ENCODE measurements at regions not wholly inside any gene's neighbourhood (a gene's known extent, or its start where the extent isn't known, plus 50 kb on each side); places are given as distances from the start of the nearest gene placed in this dataset.

DNA sequence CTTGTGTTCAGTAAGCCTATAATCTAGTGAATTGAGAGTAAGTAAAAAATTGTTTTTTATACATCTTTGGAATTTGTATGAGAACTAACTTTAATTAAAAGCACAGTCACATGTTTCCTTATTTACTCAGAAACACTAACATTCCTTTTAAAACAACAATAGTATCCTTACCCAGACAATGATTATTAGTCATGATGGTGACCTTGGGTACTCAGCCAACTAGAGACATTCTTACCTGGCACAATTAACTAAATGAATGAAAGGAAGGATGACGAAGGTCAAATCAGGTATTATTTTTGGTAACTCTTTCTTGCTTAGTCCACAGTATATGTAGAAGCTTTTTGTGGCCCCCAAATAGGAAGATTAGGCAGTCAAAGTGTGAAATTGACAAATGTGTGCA, 901.0 kb downstream of the FAT4 start:
- FAIRE-seq, result no peak
- no peak for DNase-seq (ENCODE audit: low spot score)

DNA sequence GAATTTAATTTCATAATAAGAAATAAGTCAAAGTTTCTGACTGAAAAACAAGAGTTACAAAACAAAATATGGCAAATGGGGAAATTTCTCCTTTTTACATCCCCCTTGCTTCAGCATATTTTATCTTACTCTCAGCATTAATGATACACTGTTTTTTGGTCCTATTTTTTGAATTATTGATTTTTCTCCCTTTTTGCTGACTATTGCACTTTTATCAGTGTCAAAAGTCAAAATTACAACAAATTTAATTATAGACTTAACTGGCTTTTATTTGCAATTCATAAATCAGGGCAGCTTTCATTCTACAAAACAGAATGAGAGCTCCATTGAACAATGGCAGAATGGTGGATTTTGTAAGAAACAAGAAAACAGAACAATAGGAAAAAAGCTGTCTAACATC, 901.9 kb downstream of the FAT4 start:
- no peak for FAIRE-seq
- no peak for DNase-seq (ENCODE audit: low spot score)

DNA sequence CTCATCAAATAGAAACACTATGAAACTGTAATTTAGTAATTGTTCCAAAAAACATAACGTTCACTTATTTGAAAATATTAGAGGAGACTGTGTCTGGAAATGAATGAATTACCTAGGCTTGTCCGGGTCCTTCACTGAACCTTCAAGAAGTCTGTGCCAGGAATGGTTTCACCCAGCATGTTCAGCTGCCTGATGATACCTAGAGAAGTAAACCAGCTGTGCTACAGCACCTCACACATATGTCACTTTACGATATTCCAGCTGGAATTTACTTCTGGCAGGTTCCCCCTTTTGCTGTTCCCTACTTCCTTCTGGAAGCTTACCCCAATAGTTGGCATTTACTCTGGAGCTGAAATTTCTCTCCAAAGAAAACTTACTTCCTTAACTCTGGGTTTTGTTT, 906.5 kb downstream of the FAT4 start:
- no peak for DNase-seq (ENCODE audit: low spot score)
- FAIRE-seq, result no peak

DNA sequence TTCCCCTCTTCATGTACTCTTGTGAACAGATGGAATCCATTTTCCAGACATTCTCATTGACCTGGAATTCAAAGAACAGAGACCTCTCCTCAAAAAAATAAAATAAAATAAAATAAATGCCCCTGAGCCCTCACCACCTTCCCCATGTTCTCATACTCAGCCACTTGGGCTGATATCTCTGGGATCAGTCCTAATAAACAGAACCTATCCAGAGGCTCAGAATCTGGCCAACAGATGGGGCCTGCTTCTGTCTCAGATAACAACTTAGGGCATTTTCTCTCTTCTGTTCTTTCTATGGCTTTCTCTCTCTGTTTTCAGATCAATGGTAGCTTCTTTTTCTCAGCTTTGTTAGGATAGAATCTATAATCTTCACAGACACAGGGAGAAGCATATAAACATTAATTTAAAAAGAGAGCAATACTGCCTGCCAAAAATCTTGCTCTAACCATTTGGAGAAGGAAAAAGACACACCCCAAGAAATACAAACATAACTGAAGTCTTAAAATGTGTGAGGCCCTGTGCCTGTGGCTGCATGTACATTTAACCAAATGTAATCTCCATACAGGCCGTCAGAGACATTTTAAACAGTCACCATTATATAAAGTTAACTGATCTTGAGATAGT, 907.1 kb downstream of the FAT4 start:
- DNase-seq (ENCODE audit: low spot score) (no peak), FAIRE-seq (no peak)

DNA sequence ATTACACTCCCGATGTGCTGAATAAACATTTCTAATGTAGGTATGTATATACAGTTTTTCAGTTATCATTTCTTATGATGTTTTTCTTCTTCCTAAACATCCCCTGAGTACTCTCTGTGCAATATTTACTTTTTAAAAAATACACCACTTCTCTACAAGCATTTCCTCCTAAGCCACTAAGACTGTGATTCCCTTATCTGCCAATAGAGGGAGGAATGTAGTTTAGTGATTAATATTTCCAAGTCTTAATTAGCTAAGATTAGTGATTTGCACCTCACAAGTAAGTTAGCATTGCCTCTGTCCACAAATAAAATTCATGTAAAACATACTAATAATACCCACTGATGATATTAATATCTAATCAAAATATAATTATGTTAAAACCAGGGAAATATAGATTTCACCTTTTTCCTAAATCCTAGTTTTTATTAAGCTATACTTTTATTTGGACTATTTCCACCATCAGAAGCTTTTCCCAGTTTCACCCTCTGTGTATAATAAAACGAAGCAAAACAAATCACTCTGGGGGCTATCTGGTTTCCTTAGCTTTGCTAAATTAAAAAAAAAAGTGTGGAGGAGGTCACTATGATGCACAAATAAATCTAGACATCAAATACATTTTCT, 909.1 kb downstream of the FAT4 start:
- DNase-seq (ENCODE audit: low spot score) (no peak), FAIRE-seq (no peak)

DNA sequence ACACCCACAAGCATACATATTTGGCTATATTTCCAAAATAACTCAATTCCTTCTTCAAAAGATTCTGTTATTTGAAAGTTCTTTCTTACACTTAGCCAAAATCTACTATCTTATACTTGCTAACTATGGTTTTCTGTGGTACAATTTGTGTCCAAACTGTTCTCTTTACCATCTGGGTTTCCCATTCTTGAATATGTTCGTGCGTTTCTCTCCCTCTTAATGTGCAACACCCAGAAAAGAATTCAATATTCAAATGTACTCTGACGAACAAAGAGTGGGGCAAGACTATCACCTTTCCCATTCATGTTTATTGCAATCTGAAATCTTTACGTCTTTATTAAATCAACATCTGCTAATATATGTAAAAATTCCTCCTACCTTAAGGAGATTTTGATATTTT, 912.7 kb downstream of the FAT4 start:
- DNase-seq (ENCODE audit: low spot score) (no peak), FAIRE-seq (no peak)

DNA sequence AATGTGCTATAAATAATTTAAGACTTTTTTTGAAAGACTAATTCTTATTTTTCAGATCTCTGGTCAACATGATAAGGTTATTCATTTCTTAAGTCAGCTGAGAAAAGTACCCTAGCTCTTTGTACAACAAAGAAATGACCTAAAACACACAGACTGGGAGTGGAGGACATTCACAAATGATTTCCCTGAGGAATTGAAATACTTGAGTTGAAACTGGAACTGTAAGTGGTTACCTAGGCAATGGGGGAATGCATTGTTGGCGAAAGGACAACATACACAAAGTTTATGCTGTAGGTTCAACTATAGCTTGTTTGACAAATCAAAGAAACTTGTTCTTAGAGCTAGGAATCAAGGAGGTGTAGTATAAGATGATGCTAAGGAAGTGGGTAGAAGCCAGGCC, 915.5 kb downstream of the FAT4 start:
- FAIRE-seq, result no peak
- DNase-seq (ENCODE audit: low spot score), result no peak

DNA sequence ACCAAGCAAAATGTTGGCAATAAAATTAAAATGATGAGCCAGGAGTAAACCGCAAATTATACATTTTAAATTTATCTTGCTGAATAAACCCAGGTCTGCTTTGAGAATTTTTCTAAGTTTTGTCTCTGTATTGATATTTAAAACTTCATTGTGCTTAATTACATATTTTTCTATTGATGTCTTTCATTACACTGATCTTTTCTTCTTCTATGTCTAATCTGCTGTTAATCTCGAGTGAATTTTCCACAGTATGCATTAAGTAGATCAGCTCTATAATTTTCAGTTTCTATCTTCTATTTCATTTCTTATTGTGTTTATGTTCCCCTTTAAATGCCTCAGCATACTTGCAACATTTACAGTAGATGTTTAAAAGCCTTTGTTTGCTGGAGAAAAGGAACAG, 918.7 kb downstream of the FAT4 start:
- FAIRE-seq (no peak), DNase-seq (ENCODE audit: low spot score) (no peak)

DNA sequence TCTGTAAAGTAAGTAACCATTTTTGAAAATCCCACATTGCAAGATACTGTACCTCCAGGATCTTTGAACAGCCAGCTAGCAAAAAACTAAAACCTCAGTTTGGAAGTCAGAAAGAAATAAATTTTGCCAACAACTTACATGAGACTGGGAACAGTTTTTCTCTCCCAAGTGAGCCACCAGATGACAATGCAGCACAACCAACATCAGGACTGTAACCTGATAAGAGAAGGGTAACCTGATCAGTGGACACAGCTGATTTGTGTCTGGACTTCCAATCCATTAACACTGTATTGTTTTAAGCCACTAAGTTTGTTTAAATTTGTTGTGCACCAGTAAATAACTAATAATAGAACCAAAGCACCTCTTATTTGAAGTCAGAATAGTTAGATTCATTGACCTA, 923.3 kb downstream of the FAT4 start:
- no peak for FAIRE-seq
- DNase-seq (ENCODE audit: low spot score), result no peak

DNA sequence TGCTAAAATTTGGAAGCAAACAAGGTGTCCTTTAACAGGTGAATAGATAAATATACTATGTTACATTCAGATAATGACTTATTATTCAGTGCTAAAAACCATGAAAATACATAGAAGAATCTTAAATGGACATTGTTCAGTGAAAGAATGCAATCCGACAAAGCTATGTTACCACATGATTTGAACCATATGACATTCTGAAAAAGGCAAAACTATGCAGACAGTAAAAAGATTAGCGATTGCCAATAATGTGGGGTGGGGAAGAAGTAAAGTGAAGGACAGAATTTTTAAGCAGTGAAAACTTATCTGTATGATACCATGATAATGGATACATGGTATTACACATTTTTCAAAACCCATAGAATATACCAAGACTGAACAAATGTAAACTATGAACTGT, 926.9 kb downstream of the FAT4 start:
- DNase-seq (ENCODE audit: low spot score), result no peak
- no peak for FAIRE-seq

DNA sequence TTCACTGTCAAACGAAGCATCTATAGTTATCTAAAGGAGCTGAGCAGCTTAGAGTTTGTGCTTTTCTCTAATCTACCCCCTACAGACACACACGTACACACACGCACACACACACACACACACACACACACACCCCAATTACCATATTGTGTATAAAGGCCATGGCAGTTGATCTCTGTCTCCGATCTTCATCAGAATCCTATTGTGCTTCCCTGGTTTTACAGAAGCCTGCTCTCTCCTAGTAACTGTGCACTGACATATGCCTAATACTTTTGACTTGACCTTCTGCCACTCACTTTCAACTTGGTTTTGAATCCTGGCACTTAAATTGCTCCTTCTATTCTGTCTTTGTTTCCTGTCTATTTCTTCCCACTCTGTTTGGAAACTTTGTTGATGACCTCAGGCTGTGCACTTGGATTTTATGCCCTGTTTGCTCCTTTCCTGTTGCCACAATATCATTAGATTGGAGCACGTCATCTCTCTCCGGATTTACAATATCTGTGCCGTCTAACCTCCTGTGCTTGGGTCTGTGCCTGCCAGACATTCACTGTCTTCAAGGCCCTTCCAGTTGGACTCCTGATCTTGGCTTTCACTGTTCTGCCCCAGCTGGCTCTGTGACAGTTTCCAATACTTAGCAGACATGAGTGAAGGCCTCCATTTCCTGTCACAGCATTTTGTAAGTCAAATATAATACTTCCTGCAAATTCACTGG, 928.1 kb downstream of the FAT4 start:
- no peak for DNase-seq (ENCODE audit: low spot score)
- no peak for FAIRE-seq

DNA sequence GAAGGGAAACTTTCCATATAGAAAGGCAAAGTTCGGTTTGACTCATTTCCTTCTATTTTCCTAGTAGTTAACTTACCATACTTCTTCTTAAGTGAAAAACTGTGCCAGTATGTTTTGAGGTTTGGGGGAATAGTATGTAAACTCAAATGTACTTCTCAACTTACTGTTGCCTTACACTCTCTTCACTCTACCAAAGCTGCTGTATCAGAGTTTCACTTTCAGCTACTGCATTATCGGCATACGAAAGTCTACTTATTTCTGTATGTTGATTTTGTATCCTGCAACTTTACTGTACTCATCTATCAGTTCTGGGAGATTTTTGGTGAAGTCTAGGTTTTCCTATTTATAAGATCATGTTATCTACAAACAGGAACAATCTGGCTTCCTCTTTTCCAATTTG, 932.7 kb downstream of the FAT4 start:
- FAIRE-seq (no peak), DNase-seq (ENCODE audit: low spot score) (no peak)

DNA sequence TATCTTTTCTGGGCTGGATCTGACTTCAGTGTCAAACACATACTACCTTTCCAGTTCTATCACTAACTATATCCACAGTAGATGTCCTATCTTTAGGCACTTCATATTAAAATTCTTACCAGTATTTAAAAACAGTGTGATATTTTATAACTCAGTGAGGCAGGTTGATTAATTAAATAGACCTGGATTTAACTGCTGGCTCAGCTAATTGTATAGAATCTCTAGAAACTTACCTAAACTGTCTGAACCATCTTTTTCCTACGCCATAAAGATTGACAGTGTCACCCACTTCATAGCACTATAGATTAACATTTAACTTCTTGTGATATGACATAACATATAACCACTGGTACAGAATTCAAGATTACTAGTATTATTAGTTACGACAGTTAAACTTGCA, 935.3 kb downstream of the FAT4 start:
- FAIRE-seq (no peak), DNase-seq (ENCODE audit: low spot score) (no peak)

DNA sequence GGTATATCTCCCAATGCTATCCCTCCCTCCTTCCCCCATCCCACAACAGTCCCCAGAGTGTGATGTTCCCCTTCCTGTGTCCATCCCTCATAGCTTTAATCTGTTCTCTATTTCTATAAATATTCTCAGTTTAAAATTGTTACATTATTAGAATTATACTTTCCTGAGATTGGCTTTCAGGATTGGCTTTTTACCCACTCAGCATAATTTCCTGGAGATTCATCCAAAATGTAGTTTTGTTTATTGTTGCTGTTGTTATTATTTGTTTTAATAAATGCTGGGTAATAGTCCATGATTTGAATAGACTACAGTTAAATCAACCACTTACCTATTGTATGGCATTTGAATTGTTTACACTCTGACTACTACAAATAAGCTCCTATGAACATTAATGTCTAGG, 936.4 kb downstream of the FAT4 start:
- FAIRE-seq (no peak), DNase-seq (ENCODE audit: low spot score) (no peak)

DNA sequence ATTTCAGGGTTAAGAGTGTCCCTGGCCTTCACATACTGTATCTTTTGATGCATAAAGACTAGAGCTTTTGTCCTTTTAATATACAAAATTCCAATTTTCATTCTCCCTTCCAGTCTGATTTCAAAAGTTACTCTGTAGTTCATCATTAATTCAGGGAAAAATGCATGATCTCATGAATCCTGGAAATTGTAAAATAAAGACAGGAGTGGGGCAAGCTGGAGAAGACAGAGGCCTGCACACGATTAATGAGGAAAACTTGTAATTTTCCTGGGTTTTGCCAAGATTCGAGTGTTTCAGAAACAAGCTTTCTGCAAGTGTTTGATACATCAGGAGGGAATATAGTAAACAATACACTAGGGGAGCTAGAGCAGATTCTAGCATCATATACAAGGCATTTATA, 947.9 kb downstream of the FAT4 start:
- no peak for FAIRE-seq
- no peak for DNase-seq (ENCODE audit: low spot score)

DNA sequence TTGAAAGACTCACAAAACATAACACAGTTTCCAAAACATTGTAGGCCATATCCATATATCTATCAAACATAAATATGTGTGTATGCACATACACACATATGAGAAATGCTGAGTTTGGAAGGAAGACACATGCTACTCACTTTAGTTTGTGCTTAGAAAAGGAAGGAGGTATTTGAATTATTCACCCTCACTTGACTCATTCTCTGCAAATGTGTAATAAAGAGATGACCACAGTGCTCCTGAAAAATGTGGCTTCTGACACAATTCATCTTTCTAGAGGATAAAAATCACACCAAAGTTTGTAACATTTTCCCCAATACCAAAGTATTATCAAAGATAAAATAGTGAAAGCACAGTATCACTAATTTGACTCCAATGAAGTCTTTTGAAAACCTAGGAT, 950.1 kb downstream of the FAT4 start:
- DNase-seq (ENCODE audit: low spot score) (peak; percentile 25), FAIRE-seq (peak; percentile 75)

DNA sequence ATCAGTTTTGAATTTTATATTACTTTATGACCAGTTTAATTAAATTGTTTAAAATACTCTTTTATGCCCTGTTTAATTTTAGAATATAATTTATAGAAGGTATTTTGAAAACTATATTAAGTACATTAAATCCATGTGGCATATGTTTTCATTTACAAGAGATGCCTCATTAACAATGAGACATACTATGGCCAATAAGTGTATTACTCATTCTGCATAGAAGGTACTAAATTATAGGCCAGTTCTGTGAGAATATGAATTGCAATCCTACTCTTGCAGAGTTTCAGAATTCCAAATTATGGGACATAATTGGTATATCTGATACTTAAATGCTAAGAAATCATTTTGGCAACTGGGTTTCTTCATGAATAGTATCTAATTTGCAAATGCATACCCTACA, 951.1 kb downstream of the FAT4 start:
- FAIRE-seq, result no peak
- DNase-seq (ENCODE audit: low spot score), result no peak

DNA sequence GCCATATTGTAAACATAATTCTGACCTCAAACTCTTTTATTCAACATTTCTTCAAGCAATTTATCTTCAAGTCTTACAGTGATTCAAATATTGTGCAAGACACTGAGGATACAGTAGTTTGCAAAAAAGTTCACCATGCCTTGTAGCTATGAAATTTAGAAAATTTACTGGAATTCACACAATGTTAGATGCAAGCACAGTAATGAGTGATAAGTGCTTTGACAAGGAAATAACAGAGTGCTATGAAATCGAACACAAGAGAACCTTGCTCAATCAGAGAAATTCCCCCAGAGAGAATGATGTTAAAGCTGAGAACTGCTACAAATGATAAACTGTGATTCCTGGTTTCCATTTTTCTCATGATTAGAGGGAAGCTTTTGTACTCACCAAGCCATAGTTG, 952.9 kb downstream of the FAT4 start:
- no peak for DNase-seq (ENCODE audit: low spot score)
- FAIRE-seq, result no peak

DNA sequence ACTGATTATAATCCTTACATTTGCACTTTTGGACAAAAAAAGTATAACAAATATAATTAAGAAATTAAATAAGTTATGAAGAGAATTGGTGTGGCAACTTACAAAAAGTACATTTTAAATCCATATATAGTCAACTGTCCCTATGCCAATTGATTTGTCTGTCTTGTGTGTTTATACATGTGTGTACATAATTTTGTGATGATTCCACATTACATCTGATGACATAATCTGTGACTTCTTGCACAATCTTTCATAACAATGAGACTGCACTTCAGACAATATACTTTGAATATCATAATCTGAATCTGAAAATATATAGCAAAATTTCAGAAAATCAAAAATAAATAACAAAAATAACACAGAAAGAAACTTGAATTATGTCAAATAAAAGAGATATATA, 953.4 kb downstream of the FAT4 start:
- FAIRE-seq (no peak), DNase-seq (ENCODE audit: low spot score) (no peak)

DNA sequence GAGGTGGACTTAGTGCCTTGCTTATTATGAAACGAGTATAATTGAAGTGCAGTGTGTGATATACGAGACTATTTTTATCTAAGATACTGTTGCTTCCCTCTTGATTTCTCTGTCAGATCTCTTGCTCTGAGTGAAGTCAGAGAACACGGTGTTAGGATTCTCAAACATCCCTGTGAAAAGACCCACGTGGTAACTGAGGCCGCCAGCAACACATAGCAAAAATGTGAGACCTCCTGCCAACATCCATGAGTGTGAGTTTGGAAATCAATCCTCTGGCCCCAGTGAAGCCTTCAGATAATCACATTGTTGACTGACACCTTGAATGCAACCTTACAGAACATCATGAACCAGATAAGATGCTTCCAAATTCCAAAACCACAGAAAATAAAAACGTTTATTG, 954.4 kb downstream of the FAT4 start:
- DNase-seq (ENCODE audit: low spot score) (no peak), FAIRE-seq (no peak)

DNA sequence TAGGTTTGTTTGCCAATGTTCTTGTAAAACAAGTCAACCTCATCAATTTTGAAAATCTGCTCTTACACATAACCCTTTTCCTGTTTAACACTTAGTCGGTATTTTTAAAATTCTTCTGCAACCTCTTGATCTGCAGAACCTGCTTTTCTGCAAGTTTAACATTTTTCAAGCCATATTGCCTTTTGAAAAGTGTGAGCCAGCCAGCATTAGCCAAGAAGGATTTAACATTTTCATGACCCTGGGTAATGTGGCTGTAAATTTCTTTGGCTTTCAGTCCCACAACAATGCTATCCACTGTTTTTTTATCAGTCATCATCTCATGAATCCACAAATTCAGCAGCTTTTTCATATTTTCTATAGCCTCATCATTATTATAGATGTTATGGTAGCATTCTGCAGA, 956.5 kb downstream of the FAT4 start:
- DNase-seq (ENCODE audit: low spot score), result no peak
- FAIRE-seq, result no peak

DNA sequence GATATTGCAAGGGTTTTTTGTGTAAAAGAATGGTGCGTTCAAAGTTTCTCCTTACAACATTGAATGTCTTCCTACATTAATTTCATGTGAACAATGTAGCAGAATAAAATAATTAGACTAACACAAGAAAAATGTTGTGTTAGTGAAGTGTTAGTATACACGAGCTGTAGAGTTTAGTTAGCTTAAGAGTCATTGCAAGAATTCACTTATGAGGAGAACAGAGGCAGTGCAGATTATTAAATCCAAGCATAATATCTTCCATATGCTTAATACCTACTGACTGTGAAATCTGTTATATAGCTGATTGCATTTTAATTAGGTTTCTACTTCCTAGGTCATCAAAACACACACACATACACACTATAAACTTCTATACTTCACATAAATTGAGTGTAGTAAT, 959.0 kb downstream of the FAT4 start:
- FAIRE-seq (no peak), DNase-seq (ENCODE audit: low spot score) (no peak)

DNA sequence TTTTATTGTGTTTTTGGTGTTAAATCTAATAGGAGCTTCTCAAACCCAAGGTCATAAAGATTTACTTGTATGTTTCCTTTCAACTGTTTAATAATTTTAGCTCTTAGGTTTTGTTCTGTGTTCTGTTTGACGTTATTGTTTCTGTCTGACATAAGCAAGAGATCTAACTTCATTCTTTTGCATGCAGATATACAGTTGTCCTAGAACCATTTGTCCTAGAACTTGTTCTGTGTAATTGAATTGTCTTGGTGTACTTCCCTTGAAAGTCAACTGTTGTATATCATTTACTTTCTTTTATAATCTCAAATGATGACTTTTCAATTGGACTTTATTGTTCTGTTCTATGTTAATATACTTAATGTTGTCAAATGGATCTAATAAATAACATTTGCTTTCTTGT, 977.1 kb downstream of the FAT4 start:
- DNase-seq (ENCODE audit: low spot score), result no peak
- no peak for FAIRE-seq
